CD4-positive, alpha-beta T cell treated with Interleukin-2 at 100 ng/mL for 4 hours (primary cell): ENCODE measurements at regions not wholly inside any gene's neighbourhood (a gene's known extent, or its start where the extent isn't known, plus 50 kb on each side); places are given as distances from the start of the nearest gene placed in this dataset.
"Not testable (repeated sequence)": the region's sequence is repeated elsewhere in the genome, so short reads cannot be mapped to it uniquely, and the experiment has no call there.

Experiments used
- DNase-seq: peaks from one replicate; pipeline ENCODE4 v3.0.0-alpha.2; 2020; ENCODE audit warnings: low spot score

GRCh38 chr6:67897998-67898607 is 737.0 kb upstream of the ADGRB3 start:
- DNase-seq = no peak

DNA sequence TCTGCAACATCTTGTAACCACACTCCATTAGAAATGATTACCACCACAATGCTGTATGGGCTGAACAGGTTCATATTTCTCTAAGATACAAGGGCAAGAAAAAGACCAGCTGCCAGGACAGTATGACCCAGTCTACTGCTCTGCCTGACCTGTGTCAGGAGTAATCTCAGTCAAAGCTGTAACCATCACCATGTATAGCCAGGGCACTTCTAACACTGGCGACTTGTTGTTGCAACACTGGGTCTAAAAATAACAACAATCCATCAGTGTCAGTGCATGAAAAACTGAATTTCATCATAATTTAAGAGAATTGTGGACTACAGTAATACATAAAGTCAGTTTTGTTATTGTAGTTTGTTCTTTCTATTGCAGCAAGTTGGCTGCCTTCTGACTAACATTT is 738.6 kb upstream of the ADGRB3 start:
- no peak for DNase-seq

GRCh38 chr6:67889682-67889995 is 745.4 kb upstream of the ADGRB3 start:
- DNase-seq = no peak

DNA sequence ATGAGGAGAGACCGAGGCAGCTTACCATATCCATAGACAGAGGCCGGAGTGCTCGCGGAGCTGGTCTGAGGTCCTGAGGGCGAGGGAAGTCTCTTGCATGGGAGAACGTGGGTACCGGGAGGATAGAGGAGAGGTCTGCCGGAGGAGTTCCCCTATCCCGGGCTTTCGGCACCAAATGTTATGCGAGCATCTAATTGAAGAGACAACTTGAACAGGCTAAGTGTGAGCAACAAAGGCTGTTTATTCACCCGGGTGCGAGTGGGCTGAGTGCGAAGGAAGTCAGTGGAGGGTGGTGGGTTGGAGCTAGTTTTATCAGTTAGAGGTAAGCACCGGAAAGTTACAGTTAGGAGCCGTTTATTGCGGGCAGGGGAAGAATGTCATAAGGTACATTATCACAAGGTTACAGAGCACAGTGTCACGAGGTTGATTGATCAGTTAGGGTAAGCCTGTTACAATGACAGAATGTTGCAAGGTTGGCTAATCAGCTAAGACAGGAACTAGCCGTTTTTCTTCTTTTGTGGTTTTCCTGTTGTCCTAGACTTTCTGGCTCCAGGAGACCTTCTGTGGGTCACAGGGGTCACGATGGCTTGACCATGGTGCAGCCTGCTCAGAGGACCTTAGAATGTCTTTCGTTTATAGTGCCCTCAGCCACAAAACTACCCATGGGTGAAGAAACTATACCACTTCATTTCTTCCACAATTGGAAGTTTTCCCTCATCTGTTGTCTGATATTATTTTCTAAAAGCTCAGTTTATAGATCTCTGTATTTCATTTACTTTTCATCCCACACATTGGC is 746.0 kb upstream of the ADGRB3 start:
- no peak for DNase-seq

DNA sequence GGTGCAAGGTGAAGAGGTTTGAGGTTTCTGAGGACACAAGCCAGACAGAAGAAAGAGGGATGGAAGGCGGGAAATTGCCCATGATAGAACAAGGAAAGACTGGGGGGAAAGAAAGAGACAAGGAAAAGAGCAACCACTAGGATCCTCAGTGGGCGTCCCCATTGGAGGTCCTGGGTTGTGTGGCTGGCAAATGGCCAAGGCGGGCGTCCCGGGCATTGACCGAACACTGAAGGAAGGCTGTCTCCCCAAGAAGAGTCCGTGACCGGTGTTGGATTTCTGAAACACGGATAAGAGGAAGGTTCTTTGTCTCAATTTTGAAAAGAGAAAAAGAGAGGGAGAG is 746.6 kb upstream of the ADGRB3 start:
- no peak for DNase-seq

GRCh38 chr6:67887747-67888545 is 747.1 kb upstream of the ADGRB3 start:
- DNase-seq = no peak

- DNase-seq = no peak
These were observed 747.7 kb upstream of the ADGRB3 start for GRCh38 chr6:67887419-67887746.

GRCh38 chr6:67886840-67887292 is 748.2 kb upstream of the ADGRB3 start:
- no peak for DNase-seq

- DNase-seq = no peak
These were observed 748.9 kb upstream of the ADGRB3 start for GRCh38 chr6:67886036-67886707.

GRCh38 chr6:67885081-67886033 is 749.7 kb upstream of the ADGRB3 start:
- DNase-seq = no peak

DNA sequence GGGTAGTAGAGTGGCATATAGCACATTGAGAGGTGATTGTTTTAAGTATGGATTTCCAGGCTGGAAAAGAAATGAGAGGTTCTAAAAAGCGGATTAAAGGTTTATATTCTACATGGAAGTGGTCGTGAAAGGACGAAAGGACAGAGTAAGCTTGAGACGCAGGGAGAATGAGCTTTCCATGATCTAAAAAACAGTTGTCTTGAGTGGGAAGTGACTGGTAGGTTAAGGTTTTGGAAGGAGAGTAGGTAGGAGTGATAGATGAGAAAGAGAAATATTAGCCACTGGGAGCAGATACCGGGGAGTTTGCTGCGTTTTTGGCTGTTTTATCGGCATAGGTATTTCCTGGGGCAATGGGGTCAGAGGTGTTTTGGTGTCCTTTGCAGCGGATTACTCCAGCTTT is 750.6 kb upstream of the ADGRB3 start:
- no peak for DNase-seq

GRCh38 chr6:67883500-67884366 is 751.3 kb upstream of the ADGRB3 start:
- no peak for DNase-seq

DNA sequence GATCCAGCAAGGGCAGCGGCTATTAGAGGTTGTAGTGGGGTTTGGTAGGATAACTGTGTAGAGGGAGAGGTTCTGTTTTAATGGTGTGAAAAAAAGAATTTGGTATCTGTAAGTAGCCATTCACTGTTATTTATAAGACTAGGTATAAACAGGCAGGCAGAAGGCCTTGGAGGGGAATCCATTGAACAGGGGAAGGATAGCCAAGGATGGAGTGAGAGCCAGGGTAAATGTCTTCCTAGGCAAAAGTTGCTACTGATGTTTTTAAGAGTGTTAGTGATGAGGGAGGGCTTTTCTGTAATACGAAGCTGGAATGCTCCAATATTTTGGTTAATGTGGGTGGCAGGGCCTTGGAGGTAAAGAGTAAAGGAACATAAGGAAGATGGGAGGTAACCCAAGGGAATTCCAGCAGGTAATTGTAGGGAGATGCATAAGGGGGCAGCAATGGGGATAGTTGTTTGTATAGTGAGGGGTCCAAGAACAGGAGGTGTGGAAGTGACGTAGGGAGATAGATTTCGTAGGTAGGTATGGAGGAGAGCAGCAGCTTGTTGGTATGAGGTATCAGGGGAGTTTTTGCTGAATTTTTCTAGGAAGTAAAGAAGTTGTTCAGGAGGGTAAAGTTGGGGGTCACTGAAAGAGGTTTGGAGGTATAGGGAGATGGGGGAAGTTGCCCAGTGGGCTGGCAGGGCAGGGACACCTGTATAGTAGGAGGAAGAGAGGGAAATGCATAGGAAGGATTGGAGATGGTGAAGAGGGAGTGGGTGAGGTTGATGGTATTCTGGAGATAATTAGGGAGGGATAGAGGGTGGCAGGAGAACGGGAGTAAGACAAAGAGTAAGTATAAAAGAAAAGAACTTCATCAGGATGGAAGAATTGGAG is 752.4 kb upstream of the ADGRB3 start:
- DNase-seq = no peak

DNA sequence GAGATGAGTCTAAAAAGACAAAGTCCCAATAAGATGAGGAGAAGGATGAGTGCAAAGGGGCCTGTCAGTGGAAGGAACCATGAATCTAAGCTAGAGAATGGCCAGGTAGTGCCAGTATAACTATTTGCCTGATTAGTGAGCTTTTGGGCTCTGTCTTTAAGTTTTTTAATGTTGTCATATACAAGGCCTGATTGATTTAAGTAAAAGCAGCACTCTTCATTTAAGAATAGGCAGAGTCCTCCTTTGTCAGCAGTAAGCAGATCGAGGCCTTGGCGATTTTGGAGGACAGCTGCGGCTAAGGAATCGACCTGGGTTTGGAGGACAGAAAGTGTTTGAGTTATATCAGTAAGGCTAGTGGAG is 753.4 kb upstream of the ADGRB3 start:
- no peak for DNase-seq

DNA sequence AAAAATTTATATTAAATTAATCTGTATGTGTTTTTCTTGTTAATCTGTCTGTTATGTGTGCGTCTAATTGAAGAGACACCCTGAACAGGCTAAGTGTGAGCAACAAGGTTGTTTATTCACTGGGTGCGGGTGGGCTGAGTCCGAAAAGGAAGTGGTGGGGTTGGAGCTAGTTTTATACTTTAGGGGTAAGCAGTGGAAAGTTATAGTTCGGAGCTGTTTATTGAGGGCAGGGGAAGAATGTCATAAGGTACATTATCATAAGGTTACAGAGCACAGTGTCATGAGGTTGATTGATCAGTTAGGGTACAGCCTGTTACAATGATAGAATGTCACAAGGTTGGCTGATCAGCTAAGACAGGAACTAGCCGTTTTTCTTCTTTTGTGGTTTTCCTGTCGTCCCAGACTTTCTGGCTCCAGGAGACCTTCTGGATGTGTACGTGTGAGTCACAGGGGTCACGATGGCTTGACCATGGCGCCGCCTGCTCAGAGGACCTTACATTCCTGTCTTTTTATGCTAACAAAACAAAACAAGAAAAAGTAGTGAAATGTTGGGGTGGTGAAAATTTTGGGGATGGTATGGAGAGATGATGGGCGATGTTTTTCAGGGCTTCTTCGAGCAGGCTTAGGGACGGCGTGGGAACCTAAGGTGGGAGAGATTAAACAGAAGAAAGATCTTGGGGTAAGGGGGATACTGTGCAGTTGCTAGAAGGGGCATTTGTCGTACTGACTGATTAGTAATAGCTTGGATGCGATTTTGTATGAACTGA is 754.0 kb upstream of the ADGRB3 start:
- no peak for DNase-seq

DNA sequence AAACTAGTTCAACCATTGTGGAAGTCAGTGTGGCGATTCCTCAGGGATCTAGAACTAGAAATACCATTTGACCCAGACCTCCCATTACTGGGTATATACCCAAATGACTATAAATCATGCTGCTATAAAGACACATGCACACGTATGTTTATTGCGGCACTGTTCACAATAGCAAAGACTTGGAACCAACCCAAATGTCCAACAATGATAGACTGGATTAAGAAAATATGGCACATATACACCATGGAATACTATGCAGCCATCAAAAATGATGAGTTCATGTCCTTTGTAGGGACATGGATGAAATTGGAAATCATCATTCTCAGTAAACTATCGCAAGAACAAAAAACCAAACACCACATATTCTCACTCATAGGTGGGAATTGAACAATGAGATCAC is 754.7 kb upstream of the ADGRB3 start:
- not testable (repeated sequence) for DNase-seq

GRCh38 chr6:67879928-67880327 is 755.2 kb upstream of the ADGRB3 start:
- not testable (repeated sequence) for DNase-seq

- DNase-seq = not testable (repeated sequence)
These were observed 755.8 kb upstream of the ADGRB3 start for GRCh38 chr6:67879105-67879904.
